ENCODE measurements at regions not wholly inside any gene's neighbourhood (a gene's known extent, or its start where the extent isn't known, plus 50 kb on each side); places are given as distances from the start of the nearest gene placed in this dataset.

GRCh38 chr4:120447774-120448173 is 381.1 kb upstream of the MAD2L1 start:
- TF ChIP-seq POLR2A (IDR thresholded peaks at IDR 0.05; ENCODE audit: low read depth) = no peak
- TF ChIP-seq, protein P1, sequence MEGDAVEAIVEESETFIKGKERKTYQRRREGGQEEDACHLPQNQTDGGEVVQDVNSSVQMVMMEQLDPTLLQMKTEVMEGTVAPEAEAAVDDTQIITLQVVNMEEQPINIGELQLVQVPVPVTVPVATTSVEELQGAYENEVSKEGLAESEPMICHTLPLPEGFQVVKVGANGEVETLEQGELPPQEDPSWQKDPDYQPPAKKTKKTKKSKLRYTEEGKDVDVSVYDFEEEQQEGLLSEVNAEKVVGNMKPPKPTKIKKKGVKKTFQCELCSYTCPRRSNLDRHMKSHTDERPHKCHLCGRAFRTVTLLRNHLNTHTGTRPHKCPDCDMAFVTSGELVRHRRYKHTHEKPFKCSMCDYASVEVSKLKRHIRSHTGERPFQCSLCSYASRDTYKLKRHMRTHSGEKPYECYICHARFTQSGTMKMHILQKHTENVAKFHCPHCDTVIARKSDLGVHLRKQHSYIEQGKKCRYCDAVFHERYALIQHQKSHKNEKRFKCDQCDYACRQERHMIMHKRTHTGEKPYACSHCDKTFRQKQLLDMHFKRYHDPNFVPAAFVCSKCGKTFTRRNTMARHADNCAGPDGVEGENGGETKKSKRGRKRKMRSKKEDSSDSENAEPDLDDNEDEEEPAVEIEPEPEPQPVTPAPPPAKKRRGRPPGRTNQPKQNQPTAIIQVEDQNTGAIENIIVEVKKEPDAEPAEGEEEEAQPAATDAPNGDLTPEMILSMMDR (IDR thresholded peaks at IDR 0.05) = no peak
